ENCODE measurements at regions not wholly inside any gene's neighbourhood (a gene's known extent, or its start where the extent isn't known, plus 50 kb on each side); places are given as distances from the start of the nearest gene placed in this dataset.
"Not testable (repeated sequence)": the region's sequence is repeated elsewhere in the genome, so short reads cannot be mapped to it uniquely, and the experiment has no call there.

DNA sequence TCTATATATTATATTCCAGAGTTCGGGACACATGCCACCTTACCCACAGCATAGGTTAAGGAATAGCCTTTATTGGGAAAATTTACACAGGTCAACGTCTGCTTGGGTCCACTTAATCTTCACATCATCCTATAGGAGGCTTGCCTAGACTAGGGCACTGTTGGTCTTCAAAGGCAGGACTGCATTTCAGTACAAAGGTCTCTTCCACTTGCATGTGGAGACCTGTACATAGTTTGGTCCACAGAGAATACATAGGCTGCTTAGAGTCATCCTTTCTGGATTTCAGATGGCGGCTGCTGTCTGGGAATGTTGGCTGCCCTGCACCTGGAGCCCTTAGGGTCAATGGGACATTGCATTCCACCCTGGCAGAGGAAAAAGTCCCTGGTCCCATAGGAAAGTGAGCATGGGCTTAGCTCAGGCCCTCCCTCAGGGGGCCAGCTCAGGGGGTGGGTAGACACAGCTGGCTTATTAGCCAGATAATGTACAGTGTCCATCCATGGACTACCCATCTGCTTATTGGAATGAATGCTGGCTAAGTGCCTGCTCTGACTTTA, 75.3 kb upstream of the TGFBR2 start:
- DNase-seq: no peak

DNA sequence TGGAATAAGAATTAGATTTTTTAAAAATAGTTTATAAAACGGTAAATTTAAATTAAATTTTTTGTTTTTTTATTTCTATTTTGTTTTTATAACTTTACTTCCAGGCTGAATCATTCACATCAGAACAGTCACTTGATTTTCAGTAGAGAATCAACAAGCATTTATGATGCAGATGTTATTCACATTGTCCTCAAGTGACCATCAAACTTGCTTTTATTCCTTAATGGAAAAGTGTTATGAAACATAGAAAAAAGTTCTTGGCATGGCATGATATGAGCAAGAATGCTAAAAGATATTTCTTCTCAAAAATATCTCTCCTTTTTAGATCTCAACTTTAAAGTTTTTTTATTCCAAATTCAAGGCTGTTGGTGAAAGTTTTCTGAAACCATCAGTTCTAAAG, 70.9 kb upstream of the TGFBR2 start:
- DNase-seq: no peak

DNA sequence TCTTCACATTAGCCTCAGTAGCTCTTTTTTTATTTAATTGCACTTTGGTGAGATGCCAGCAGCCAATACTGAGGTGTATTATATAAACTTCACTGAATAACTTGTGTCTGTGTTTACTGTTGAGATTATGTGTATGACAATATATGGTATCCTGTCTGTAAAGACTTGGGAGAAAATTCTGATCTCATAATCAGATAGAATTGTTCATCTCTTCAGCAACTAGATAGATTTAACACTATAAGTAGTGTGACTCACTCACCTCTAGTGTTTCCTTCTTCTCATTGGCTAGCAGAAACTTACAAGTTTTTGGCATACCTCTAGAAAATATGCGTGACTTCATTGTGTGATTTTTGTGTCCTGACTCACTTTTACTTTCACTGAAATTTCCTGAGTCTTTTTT, 67.6 kb upstream of the TGFBR2 start:
- DNase-seq: no peak

DNA sequence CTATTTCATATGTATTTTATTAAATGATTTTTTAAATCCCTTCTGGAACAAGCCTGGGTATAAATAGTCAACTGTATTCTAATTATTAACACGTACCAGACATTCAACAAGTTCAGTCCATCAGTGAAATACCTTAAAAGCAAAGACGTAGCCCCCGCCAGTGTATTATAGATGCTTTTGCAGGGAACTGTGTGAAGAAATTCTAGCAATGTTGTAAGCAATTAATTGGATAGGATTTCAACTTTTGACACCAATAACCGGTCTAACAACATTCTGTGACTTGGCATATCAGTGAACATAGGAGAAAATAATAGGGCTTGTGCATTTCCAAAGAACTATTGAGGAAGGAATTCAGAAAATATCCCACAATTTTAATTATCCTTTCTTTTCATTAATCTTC, 67.2 kb upstream of the TGFBR2 start:
- no peak for DNase-seq

DNA sequence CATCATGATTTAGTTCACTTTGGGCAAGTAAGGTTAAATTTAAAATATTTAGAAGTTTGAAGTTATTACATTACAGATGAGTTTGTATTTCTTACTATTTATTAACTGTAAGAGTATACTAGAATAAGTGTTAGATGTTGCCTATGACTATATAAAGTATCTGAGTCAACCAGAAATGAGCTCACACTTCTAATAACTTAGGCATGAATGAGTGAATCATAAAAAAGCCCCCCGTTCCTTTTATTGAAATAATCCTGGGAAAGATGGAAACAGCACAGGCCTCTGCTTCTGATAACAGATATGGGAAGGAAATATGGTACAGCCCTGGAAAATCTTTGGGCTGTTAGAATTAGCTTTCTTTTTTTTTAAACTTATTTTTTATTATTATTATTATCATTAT, 66.6 kb upstream of the TGFBR2 start:
- no peak for DNase-seq

DNA sequence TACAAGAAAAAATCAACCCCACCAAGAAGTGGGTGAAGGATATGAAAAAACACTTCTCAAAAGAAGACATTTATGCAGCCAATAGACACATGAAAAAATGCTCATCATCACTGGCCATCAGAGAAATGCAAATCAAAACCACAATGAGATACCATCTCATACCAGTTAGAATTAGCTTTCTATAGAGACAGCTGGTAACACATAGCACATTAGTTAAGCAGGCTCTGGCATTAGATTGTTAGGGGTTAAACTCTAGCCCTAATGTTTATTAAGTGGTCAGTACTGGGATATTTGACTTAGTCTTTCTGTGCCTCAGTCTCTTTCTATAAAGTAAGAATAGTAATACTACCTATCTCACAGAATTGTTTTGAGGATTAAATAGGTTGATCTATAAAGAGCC, 65.2 kb upstream of the TGFBR2 start:
- not testable (repeated sequence) for DNase-seq

DNA sequence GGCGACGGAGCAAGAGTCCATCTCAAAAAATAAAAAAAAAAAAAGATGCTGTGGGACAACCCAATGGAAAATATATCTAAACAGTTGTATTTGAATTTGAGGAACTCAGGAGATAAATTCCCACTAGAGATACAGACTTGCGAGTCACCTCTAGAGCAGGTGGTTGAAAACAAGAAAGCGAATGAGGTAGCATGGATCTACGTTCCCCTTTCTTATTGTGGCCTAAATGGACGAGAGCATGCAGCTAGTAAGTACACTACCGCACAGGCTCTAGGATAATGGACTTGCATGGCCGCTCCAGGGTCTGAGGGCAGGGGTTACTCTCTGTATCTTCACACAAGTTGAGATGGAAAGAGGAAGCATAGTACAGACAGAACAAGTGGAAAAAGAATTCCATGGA, 63.5 kb upstream of the TGFBR2 start:
- DNase-seq: no peak

DNA sequence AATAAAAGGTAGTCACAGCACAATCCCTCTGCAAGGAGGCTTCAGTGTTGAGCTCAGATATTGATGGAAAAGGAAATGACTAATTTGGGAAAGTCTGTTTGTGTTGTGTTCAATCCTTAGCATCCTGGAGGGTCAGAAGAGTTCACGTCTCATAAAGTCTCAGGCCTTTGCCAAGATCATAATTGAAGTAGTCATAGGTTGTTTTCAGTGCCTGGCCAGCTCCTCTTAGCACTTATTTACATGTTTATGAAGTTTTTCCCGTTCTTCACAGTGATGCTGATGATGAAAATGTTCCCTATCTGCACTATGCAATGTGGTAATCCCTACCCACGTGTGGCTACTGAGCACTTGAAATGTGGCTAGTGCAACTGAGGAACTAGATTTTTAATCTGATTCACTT, 61.6 kb upstream of the TGFBR2 start:
- DNase-seq: no peak

DNA sequence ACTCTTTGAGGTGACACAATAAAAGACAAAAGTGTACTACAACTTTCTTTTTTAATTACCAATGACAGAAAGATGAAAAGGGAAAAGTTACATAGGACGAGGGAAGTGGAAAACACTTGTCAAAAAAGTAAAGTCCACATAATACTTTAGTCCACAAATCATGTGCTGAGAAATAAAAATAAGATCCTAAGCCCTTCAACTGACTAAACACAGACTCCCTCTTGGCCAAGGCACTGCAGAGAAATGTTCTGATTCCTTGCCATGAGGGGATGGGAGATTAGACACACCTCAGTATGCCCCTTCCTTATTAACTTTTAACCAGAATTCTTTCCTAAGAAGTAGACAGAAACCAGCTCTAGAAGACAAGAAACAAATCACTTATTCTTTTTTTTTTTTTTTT, 59.5 kb upstream of the TGFBR2 start:
- no peak for DNase-seq

DNA sequence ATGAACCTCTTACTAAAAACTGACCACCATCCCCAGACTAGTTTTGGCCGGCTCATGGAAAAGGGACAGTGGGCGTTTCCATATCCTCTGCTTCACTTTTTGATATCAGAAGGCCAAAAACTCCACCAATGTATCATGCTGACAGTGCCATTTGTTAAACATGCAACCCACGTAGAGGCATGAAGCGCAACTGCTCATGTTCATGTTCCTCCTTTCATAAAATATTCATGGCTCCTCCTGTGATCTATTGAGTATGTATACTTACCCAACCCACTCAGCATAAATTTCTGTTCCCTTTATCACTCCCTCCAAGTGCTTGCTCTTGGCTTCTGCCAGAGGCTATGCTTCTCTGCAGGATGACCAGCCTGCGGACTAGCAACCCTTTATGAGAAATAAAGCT, 58.7 kb upstream of the TGFBR2 start:
- no peak for DNase-seq

DNA sequence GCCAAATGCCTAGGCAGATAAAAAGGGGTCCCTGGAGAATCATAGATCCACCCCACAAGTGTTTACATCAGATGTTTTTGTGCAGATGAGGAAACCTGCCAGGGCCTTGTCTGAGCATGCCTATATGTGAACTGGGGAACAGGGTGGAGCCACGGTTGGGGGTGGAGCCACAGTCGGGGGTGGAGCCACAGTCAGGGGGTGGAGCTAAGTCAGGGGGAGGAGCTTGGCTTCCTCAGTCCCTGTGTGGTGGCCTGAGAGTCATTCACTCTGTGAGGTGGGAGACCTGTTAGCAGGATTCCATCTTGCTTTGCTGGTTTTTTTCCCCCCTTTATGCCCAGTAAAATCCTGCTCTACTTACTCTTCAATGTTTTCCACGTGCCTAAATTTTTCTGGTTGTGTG, 57.8 kb upstream of the TGFBR2 start:
- DNase-seq: no peak

DNA sequence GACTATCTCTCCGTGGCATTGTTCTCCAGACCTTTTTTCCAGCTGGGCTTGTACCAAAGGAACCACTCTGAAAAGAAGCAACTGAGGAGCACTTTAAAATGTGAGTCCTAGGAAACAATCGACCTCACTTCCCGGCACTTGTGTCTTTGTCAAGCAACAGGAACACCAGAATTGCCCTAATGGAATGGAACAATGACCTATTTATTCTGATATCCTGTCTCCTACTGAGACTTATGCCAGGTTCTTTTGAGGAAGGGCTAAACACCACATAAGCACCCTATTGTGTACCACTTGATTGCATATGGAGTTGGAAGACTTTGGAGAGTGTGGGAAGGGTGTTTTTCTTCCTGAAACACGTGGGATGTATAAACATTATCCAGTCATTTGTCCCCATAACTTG, 56.8 kb upstream of the TGFBR2 start:
- DNase-seq: no peak

DNA sequence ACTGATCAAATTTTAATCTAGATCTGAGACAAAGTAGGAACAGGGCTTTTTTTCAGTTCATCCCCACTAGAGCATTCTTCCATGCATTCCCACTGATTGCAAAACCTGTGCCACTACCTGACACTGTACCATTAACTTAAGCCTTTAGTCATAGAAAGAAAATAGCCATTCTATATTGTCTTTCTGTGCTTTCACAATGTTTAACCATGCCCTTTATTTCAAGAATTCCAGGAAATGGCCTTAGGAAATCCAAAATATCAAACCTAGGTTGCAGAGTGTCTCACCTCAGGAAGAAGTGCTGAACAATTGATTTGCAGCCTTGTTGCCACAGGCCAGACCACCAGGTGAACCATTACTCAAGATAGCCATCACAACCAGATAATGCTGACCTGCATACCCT, 56.2 kb upstream of the TGFBR2 start:
- DNase-seq: no peak

DNA sequence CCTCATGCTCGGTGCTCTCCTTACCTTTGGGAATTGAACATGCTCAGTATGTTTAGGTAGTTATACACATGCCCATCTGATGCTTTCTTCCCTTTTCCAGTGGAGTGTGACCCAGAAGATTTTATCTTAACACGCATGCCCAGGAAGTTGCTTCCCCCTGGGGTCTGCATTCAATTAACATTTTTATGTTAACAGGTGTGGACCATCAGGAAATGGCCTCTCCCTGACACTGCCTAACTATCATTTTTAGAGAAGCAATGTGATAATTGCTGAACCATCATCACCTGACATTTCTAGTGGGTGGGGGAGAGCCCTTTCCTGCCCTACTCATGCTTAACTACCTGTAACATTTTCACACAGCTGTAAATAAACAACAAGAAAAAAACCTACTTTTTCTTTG, 55.1 kb upstream of the TGFBR2 start:
- DNase-seq: no peak

DNA sequence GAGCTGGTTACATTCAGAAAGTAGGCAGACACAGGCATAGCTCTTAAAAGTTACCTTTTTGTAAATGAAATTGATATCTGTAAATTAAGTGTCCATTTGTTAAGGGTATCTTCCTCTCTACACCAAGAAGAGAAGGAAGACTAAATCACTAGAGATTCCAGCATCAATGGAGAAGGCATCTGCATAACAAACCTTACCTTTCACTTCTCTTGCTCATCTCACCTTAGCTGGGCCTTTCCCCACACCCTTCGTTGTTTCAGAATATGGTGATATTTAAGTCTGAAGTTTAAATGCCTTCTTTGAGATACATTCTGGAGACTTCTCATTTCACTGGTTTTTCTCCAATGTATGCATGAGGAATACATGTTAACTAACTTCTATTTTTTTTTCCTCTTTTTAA, 54.5 kb upstream of the TGFBR2 start:
- no peak for DNase-seq

DNA sequence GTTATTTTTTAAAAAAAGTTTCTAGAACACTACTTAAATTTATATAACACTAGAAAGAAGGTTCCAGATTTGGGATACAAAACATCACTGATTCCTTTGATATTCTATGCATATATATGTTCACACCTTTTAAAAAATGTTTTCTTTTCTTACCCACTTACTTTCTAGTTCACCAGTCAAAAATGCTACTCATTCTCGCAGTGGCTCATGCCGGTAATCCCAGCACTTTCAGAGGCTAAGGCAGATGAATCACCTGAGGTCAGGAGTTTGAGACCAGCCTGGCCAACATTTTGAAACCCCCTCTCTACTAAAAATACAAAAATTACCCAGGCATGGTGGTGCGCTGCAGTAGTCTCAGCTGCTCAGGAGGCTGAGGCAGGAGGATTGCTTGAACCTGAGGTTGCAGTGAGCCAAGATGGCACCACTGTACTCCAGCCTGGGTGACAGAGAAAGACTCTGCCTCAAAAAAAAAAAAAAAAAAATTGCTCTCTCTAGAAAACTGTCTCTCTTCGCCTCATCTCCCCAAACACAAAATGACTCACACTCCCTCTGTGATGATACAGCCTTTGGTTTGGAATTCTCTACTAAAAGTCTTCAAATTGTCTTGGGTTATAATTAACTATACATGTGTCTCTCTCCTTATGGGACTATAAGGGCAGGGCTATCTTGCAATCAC, 52.6 kb upstream of the TGFBR2 start:
- DNase-seq: no peak

DNA sequence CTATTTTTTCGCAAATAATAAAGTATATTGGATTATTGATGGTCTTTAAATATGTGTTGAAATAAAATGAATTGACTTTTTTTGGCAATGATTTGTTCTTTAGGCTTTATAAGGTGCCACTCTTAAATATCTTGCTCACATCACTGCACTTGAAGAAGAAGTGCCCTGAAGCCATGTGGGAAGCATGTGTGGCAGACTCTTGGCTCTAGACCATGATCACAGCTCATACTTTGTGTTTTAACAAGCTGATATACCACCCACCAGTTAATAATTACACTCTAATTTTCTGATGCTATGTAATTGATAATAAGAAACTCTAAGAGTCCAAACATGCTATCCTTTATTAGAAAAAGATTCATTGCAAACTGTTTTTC, 52.1 kb upstream of the TGFBR2 start:
- no peak for DNase-seq

DNA sequence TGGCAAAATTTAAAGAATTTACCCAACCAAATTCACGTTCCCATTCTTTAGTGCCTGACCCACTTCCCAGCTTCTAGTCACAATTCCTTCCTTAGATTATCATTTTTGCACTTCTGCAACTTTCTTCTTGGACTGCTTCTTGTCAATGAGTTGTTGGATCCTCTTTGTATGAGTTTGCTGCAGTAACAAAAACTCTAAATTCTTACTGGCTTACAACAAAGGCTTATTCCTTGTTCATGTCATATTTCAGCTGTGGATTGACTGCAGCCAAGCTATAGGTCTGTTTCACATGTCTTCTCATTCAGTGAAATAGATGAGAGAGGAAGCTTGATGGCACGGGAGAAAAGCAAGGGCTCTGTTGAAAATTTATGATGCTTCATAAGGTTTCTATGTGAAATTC, 50.4 kb upstream of the TGFBR2 start:
- no peak for DNase-seq
